ENCODE measurements at regions not wholly inside any gene's neighbourhood (a gene's known extent, or its start where the extent isn't known, plus 50 kb on each side); places are given as distances from the start of the nearest gene placed in this dataset.

GRCh38 chr15:93861956-93862741 is 369.2 kb upstream of the MCTP2 start:
- DNase-seq, result no peak

DNA sequence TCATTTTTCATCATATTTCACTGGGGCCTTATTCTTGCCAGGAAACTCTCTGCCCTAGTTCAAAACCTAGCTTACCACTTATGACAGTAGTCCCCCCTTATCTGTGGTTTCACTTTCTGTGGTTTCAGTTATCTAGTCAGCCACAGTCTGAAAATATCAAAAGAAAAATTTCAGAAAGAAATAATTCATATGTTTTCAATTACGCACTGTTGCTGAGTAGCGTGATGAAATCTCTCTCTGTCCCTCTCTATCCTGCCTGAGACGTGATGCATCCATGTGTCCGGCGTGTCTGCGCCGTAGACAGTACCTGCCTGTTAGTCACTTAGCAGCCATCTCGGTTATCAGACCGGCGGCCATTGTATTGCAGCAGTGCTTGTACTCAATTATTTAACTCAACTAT is 369.9 kb upstream of the MCTP2 start:
- no peak for DNase-seq

DNA sequence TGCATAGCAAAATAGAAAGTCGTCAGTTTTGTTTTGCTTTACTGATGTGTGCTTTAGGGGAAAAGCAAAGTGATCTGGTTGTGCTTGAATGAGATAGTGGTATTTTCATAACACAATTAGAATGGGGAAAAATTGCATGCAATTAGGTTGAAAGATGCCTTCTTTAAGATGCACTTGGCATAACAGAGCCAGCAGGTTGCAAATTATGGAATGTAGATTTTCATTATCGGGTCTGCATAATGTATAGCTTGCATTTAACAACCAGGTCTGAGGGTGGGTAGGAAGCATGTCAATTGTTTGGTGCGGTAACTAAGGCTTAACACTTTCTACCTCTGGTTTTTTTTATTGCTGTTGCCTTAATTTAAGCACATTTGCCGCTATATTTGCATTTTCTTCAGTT is 370.7 kb upstream of the MCTP2 start:
- no peak for DNase-seq

DNA sequence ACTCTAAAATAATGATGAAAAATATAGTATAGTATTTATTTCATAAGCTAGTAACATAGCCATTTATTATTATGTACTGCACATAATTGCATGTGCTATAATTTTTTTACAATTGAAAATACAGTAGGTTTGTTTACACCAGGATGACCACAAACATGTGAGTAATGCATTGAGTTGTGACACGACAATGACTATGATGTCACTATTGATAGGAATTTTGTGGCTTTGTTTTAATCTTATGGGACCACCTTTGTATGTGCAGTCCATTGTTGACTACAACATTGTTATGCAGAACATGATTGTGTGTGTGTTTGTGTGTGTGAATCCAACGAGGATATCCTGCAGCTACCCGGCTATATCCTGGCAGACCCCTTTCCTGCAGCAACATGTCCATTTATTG is 372.2 kb upstream of the MCTP2 start:
- no peak for DNase-seq

DNA sequence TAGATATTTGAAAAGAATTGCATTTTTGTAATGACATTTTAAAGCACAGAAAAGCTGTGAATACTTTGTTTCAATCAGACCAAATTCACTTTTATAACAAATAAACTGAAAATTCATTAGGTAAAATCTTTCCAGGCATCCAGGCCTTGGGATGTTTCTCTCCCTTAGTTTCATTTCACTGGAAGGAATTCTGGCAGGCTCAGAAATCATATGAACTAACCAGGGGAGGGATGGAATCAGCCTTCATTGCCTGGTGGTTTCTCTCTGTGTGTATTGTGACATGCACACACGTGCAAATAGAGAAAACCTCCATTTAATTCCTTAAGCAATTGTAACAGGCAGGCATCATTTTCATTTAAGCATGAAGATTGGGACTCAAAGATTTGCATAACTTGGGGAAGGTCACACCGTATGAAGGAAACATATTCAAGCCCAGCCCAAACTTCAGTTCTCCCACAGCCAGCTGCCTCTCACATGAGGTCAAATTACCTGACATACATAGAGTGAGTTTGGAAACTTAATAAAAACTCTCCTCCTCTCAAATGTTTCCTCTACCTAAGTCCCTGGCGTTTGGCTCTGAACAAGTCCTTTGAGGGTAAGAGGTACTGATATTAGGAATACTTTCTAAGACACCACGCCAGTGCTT is 376.1 kb upstream of the MCTP2 start:
- no peak for DNase-seq

DNA sequence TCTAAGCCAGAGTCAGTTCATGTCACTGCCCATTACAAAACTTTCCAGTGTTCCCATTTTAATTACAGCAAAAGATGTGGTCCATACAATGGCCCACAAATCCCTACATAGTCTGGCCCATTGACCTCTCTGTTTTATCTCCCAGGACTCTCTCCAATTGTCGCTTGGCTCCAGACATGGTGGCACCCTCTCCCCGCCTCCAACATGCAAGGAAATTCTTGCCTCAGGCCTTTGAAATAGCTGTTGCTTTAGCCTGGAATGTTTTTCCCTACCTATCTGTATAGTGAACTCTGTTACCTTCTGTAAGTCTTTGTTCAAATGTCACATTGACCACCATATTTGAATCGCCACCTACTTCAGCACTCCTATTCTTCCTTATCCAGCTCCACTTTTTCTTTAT is 377.3 kb upstream of the MCTP2 start:
- DNase-seq, result no peak

DNA sequence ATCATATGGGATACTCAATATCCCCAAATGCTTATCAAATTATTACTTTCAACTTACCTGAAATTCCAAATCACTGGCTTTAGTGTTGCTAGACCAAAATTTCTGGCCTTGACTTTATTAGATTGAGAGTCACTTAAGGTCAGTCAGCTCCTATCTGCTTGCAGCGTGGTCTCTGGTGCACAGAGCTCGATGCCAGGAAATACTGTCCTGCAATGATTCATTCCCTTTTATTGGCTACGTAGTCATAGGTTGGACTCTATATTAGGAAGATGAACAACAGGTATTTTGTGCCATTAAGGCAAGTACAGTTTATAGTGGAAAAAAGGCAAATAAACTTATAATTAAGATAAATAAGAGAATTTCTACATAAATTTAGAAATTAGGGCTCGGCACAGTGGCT is 378.6 kb upstream of the MCTP2 start:
- no peak for DNase-seq

GRCh38 chr15:93848490-93848889 is 382.9 kb upstream of the MCTP2 start:
- no peak for DNase-seq

- no peak for DNase-seq
These were observed 383.3 kb upstream of the MCTP2 start for GRCh38 chr15:93848076-93848475.

DNA sequence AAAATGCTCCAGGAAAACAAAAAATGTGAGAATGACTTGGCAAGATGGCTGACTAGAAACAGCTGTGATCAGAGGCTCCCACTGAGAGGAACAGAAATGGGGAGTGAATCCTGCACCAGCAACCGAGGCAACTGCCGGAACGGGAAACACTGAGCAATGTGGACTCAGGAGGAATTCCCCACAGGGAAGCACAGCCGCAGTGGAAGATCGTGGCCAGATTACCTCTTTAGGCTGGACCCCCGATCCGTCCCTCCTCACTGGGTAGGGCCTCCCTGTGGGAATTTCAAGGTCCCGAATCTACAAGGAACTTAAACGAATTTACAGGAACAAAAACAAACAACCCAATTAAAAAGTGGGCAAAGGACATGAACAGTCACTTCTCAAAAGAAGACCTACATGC is 385.2 kb upstream of the MCTP2 start:
- no peak for DNase-seq

GRCh38 chr15:93837450-93837849 is 393.9 kb upstream of the MCTP2 start:
- no peak for DNase-seq

GRCh38 chr15:93835344-93835743 is 396.0 kb upstream of the MCTP2 start:
- DNase-seq, result no peak

DNA sequence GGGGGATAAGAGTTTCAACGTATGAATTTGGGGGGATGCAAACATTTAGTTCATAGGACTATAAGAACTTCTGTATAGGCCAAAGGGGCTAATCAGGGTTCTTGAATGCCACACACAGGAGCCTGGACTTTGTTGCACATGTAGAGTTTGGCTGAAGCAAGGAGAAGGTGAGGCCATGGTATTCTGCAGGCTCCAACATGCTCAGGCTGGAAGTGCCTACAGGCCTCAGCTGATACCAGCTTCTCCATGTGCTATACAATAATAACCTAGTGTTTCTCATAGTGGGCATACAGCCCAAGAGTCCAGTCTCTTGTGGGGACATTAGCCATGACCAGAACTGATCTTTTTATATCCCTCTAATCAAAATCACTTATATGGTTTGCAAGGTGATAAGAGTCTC is 399.7 kb upstream of the MCTP2 start:
- no peak for DNase-seq

DNA sequence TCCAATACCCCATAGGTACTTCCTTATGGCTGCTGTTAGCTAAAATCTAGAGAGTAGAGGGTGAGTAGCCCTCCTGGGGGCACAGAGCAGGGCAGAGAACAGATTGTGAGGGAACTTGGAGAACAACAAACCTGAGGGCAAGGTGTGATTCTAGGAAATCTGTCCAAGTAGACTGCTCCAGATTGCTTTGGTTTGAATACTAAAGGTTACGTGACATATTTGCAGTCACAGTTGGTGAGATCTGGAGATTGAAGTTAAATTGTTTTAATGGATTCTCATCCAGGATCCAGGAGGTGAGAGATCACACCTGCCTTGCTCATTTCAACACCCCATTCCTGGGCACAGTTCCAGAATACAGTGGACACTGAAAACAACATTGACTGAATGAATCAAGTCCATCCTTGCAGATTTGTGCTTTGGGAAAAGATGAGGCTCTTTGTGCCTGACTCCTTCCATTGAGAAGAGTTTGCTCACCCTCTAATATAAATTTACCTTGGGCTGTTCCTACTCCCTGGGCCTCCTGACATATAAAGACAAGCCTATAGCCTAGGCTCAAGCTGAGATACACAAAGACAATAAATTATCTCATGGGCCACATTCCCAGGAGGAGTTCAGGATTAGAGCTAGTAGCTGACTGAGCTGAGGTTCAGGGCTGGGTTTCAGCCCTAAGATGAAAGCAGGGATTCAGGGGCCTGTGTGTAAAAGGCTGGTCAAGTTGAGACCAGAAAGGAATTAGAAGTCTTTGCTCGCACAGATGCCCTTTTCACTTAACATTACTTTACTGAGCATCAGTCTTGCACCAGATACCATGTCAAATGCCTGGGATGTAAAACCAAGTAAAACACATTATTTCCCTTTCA is 400.9 kb upstream of the MCTP2 start:
- DNase-seq, result no peak

DNA sequence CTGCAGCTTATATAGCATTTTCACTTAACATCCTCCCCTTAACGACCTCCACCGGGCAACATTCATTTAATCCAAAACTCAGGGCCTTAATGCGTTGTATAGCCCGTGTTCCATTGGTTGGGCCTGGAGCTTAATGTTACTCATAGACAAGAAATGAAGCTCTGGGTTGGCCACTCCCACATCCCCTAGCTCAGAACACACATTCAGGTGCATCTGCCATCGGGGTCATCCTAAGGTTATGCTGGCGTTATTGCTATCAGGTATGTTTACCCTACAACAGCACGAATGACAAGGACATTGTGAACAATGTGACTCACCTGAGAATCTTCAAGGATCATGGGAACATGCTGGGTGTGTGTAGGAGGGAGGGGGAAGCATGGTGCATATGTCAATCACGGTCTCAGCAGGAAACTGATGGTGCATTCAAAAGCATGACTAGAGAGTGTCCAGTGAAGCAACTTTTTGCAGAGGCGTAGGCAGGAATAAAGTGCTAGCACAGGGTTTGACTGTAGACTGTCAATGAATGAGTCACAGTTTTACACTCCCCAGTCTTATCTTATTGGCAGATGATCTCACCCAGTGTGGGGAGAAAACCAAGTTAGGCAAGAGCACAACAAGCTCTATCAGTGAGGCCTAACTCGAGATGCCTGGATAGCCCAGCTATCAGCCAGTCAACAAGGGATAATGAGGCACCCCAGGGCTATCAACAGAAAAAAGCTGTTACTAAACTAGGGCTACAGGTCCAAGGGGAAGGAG is 402.1 kb upstream of the MCTP2 start:
- no peak for DNase-seq

DNA sequence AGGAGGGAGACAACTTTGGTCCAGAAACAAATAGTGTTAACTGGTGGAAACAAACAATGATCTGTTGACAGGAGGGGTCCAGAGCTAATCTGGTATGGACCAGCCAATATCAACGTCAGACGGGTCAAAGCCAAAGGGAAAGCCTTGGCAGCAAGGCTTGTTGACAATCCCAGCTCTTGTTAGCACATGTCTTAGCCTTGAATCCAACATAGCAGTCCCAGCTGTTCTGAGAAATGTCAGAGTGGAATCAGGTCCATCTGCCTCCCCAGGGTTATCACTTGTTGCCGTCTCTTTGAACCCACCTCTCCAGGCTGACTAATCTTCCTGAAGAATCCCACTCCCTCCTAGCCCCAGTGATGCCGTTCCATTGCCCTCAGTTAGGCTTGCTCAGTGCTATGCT is 404.6 kb upstream of the MCTP2 start:
- no peak for DNase-seq

- DNase-seq, result no peak
These were observed 405.1 kb upstream of the MCTP2 start for GRCh38 chr15:93826293-93826692.

- no peak for DNase-seq
These were observed 405.7 kb upstream of the MCTP2 start for GRCh38 chr15:93825682-93826081.

- no peak for DNase-seq
These were observed 407.1 kb upstream of the MCTP2 start for GRCh38 chr15:93823971-93824913.

- no peak for DNase-seq
These were observed 410.8 kb upstream of the MCTP2 start for GRCh38 chr15:93820566-93820965.

DNA sequence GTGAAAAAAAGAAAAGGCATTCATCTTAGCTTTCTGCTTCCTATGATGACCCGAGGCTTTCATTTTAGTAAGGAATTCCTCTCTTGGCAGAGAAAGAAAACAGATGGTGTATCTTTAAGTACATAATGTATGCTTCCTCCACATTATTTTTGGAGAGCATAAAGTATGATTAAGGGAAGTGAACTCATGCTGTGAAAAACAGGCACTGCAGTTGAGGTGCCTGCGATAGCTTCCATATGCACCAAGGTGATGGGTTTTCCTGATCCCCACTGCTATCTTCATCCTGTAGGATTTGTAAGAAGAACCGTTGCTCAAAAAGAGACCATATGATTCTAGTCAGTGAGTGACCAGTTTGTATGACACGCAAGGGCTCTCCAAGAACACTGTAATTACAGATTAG is 411.5 kb upstream of the MCTP2 start:
- no peak for DNase-seq

DNA sequence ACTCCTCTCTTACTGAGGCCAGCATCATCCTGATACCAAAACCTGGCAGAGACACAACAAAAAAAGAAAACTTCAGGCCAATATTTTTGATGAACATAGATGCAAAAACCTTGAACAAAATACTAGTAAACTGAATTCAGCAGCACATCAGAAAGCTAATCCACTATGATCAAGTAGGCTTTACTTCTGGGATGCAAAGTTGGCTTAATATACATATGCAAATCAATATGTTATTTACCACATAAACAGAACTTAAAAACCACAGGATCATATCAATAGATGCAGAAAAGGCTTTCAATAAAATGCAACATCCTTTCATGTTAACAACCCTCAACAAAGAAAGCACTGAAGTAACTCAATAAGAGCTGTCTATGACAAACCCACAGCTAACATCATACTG is 414.5 kb upstream of the MCTP2 start:
- no peak for DNase-seq

Data from activated effector memory CD4-positive, alpha-beta T cell treated with Interleukin-2 at 50 U/mL for 16 hours (primary cell).